Neural progenitor cell (in vitro differentiated cells): ENCODE measurements at regions not wholly inside any gene's neighbourhood (a gene's known extent, or its start where the extent isn't known, plus 50 kb on each side); places are given as distances from the start of the nearest gene placed in this dataset.

Experiments used
- EZH2phosphoT487 ChIP-seq: fragments of 200-600 bp; sonication (generic); IDR thresholded peaks from 2 replicates; pipeline ENCODE4 v1.6.1; 2017; ENCODE audit warnings: antibody characterized with exemption
- TF ChIP-seq, protein P1 (sequence below): fragments of 200-600 bp; sonication (generic); IDR thresholded peaks from 2 replicates; pipeline ENCODE4 v1.5.1; 2017; ENCODE audit warnings: antibody characterized with exemption, mild to moderate bottlenecking

DNA sequence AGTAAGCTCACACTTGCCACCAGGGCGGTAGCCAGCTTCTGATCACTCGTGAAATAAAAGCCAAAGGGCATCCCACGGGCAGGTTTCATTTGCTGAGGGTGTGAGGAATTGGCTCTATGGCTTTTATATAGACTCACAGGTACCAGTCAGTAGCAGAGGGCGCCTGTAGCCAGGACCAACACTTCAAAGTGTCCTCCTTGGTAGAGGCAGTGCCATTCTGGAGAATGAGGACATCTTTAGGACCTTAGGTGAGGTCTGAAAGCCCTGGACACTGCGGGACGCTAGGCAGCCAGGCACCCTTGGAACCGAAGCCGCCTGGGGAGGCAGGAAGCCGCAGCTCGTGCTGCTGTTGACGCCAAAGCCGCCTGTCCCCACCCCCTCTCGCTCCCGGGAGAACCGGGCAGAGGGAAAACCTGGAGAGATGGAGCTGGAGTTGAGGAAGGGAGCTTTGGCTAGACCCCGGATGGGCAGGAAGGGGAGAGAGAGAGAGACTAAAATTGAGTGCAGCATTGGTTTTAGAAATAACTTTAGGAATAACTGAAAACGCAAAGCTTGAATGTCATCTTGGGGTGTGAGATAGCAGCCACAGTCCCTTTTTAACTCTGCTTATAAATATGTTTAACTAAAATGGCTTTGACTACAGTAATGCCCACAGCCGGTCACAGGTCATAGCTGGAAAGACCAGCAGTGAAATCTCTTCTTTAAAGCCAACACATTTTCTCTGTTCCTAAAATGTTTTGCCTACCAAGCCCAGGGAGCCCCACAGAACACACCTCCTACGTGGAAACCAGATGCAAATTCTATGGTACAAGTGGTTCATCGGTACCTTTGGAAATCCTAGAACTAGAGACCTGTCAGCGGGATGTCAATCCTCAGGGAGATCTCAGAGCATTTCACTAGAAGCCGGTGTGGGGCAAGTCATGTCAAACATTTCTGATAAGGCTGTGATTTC is 128.5 kb upstream of the CDYL start:
- TF ChIP-seq, protein P1, sequence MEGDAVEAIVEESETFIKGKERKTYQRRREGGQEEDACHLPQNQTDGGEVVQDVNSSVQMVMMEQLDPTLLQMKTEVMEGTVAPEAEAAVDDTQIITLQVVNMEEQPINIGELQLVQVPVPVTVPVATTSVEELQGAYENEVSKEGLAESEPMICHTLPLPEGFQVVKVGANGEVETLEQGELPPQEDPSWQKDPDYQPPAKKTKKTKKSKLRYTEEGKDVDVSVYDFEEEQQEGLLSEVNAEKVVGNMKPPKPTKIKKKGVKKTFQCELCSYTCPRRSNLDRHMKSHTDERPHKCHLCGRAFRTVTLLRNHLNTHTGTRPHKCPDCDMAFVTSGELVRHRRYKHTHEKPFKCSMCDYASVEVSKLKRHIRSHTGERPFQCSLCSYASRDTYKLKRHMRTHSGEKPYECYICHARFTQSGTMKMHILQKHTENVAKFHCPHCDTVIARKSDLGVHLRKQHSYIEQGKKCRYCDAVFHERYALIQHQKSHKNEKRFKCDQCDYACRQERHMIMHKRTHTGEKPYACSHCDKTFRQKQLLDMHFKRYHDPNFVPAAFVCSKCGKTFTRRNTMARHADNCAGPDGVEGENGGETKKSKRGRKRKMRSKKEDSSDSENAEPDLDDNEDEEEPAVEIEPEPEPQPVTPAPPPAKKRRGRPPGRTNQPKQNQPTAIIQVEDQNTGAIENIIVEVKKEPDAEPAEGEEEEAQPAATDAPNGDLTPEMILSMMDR, result no peak
- no peak for TF ChIP-seq EZH2phosphoT487
